C4-2B (cell line): ENCODE measurements at regions not wholly inside any gene's neighbourhood (a gene's known extent, or its start where the extent isn't known, plus 50 kb on each side); places are given as distances from the start of the nearest gene placed in this dataset.

Experiments used
- H3K27ac ChIP-seq: fragments of 450-650 bp; 2 replicates; pipeline ENCODE4 v1.5.1; 2017
- CTCF ChIP-seq: fragments of 450-650 bp; conservative IDR thresholded peaks from 2 replicates; pipeline ENCODE4 v1.5.1; 2017; ENCODE audit warnings: mild to moderate bottlenecking
- ZFX ChIP-seq: fragments of 450-650 bp; IDR thresholded peaks from 2 replicates; pipeline ENCODE4 v1.6.1; 2017

- H3K27ac ChIP-seq, result no peak overlapping the region
- TF ChIP-seq ZFX (no peak), CTCF (no peak)
Measured at GRCh38 chr11:112871909-112872500, 89.2 kb upstream of the NCAM1 start.

- no peak overlapping the region for H3K27ac ChIP-seq
- TF ChIP-seq CTCF (no peak), ZFX (no peak)
Measured at GRCh38 chr11:112874980-112875379, 86.2 kb upstream of the NCAM1 start.

- no peak for TF ChIP-seq ZFX
- no peak for TF ChIP-seq CTCF
- H3K27ac ChIP-seq, result no peak overlapping the region
Measured at GRCh38 chr11:112877581-112877980, 83.6 kb upstream of the NCAM1 start.

- TF ChIP-seq CTCF (no peak), ZFX (no peak)
- no peak overlapping the region for H3K27ac ChIP-seq
Measured at GRCh38 chr11:112878033-112878601, 83.1 kb upstream of the NCAM1 start.

- no peak for TF ChIP-seq ZFX
- no peak for TF ChIP-seq CTCF
- H3K27ac ChIP-seq, result no peak overlapping the region
Measured at GRCh38 chr11:112880495-112880894, 80.7 kb upstream of the NCAM1 start.

GRCh38 chr11:112881461-112881860 lies 79.8 kb upstream of the NCAM1 start:
- H3K27ac ChIP-seq, result no peak overlapping the region
- TF ChIP-seq CTCF, result no peak
- no peak for TF ChIP-seq ZFX

GRCh38 chr11:112882494-112883381 lies 78.5 kb upstream of the NCAM1 start:
- H3K27ac ChIP-seq, result no peak overlapping the region
- TF ChIP-seq CTCF (no peak), ZFX (no peak)
